WERI-Rb-1 (cell line): ENCODE measurements at regions not wholly inside any gene's neighbourhood (a gene's known extent, or its start where the extent isn't known, plus 50 kb on each side); places are given as distances from the start of the nearest gene placed in this dataset.
"Not testable (repeated sequence)": the region's sequence is repeated elsewhere in the genome, so short reads cannot be mapped to it uniquely, and the experiment has no call there.

Experiments used
- DNase-seq: peaks from one replicate; pipeline ENCODE4 v3.0.0-alpha.2; 2020
- H3K27ac ChIP-seq: fragments of 250-450 bp; sonication (Bioruptor Pico); 2 replicates; pipeline ENCODE4 v1.5.1; 2020; ENCODE audit warnings: mild to moderate bottlenecking, moderate library complexity
- H3K27me3 ChIP-seq: fragments of 250-450 bp; sonication (Bioruptor Pico); 2 replicates; pipeline ENCODE4 v1.5.1; 2021; ENCODE audit warnings: mild to moderate bottlenecking, low read depth, moderate library complexity; ENCODE audit not compliant: insufficient read depth, severe bottlenecking
- H3K36me3 ChIP-seq: fragments of 250-450 bp; sonication (Bioruptor Pico); 2 replicates; pipeline ENCODE4 v1.5.1; 2020; ENCODE audit warnings: mild to moderate bottlenecking, moderate library complexity
- H3K4me3 ChIP-seq: 2 replicates; pipeline ENCODE4 v1.5.1; 2011; ENCODE audit warnings: low read depth, mild to moderate bottlenecking, control low read depth, low read length
- H3K9me3 ChIP-seq: fragments of 250-450 bp; sonication (Bioruptor Pico); 2 replicates; pipeline ENCODE4 v1.5.1; 2021; ENCODE audit warnings: mild to moderate bottlenecking, moderate library complexity; ENCODE audit not compliant: severe bottlenecking
- CTCF ChIP-seq: IDR thresholded peaks from 2 replicates; pipeline ENCODE4 v1.5.1; 2011; ENCODE audit warnings: low read depth, mild to moderate bottlenecking, control low read depth, inconsistent platforms, low read length

DNA sequence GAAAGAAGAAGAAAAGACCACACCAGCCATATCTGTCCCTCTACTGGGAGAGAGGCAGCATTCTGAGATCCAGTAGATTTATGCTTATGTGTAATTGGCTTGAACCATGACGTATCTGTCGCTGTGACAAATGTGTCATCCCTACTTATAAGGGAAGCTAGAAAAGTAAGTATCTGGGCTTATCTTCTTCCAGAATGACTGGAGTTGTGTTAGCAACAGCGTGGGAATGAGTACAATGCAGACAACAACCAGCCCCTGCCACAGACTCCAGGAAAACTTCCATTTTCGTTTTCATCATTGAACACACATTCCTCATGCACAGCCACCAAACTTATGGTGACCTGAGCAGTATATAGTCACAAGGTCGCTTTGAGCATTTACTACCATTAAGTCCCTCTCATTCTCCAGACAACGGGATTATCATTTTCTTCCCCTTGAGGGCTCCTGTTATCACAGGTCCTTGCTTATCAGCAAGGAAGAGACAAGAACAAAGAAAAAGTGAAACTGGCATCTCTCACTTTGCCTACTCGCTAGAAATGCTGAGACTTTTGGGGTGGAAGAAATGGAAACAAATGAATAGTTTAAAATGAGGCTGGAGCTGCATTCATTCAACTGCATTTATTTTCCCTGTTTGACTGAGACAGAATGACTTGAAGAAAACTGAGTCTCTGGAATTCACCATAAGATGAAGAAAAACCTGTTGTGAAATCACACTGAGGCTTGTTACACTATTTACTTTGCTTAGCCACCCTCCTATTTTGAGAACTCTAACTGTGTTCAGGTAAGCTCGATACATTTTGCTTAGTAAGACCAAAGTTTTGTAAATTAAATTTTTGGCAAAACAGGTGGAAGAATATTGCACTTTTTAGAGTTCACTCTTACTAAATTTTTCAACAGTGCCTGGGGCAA, 149.3 kb upstream of the FOXQ1 start:
- Histone ChIP-seq H3K4me3 (no peak overlapping the region), H3K36me3 (no peaks in the 10 kb centered on the region), H3K9me3 (no peaks in the 10 kb centered on the region), H3K27me3 (no peaks in the 10 kb centered on the region), H3K27ac (no peak overlapping the region)
- no peak for DNase-seq
- no peak for TF ChIP-seq CTCF

- H3K27ac ChIP-seq, H3K36me3 ChIP-seq, DNase-seq, H3K27me3 ChIP-seq, H3K4me3 ChIP-seq: not testable (repeated sequence)
- H3K9me3 ChIP-seq = peaks cover 17% of the 10 kb centered on the region
Observed at GRCh38 chr6:1156411-1156810, 155.5 kb upstream of the FOXQ1 start.

- H3K4me3 ChIP-seq = no peak overlapping the region
- H3K36me3 ChIP-seq = no peaks in the 10 kb centered on the region
- no peak overlapping the region for H3K27ac ChIP-seq
- H3K9me3 ChIP-seq = peaks cover 17% of the 10 kb centered on the region
- DNase-seq = no peak
- no peak for TF ChIP-seq CTCF
- H3K27me3 ChIP-seq = no peaks in the 10 kb centered on the region
Observed at GRCh38 chr6:1153696-1154245, 158.1 kb upstream of the FOXQ1 start.

GRCh38 chr6:1146500-1146899, 165.4 kb upstream of the FOXQ1 start:
- Histone ChIP-seq H3K27ac (no peak overlapping the region), H3K27me3 (no peaks in the 10 kb centered on the region), H3K4me3 (no peak overlapping the region), H3K36me3 (no peaks in the 10 kb centered on the region), H3K9me3 (no peaks in the 10 kb centered on the region)
- no peak for TF ChIP-seq CTCF
- no peak for DNase-seq

DNA sequence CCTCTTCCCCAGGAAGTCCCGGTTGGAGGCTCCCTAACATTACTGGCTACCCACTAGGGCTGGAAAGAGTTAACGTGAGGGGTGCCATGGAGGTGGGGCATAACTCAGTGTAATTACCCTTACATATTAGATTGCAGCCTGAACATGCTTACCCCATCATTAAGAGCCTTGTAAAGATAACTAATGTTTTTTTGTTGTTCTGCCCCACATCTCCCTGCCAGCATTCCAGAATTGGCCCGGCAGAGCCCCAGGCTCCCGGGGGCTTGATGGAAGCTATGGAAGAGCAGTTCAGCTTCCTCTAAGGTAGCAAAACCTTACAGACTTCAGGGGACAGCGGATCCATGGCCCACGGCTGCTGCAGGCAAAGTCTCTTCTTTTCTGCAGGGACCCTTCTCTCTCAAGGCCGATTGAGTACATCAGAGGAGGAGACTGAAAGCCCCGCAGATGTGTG, 166.1 kb upstream of the FOXQ1 start:
- no peak overlapping the region for H3K4me3 ChIP-seq
- DNase-seq = no peak
- H3K27ac ChIP-seq = no peak overlapping the region
- H3K9me3 ChIP-seq = no peaks in the 10 kb centered on the region
- no peaks in the 10 kb centered on the region for H3K27me3 ChIP-seq
- no peaks in the 10 kb centered on the region for H3K36me3 ChIP-seq
- no peak for TF ChIP-seq CTCF

DNA sequence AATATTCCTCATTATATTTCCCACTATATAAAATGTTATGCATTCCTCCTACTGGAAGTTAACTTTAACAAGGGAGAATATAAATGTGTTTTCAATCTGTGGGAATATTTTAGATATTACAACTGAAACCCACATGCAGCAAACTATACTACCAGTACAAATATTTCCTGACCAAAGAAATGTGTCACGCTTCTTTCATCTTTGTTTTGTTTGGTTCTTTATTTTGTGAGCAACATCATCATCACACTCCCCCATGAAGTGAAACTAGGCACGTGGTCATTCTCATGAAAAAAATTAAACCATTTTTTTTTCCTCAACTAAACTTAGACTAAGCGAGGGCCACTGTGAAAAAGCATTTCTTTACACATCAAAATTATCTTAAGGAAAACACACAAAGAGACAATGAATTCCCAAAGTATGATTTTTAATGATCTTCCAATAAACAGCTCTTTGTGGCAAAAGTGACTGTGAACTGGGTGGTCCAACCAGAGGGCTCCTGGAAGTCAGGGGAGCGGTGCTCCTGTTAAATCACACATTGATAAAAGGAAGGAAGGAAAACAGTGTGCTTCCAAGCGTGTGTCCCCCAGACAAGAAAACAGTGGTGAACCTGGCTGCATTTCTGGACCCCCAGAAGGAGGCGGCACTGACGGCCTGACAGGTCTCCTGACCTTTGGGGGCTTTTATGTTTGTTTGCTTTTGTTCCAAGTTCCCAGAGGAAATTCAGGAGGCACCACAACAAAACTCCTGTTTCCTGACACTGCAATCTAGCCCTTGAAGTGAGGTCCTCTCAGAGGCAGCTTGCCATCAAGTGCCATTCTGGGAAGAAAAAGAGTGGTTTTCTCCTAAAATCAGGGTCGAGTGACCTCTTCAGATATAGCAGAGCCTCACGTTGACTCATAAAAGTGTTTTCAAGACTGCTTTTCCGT, 166.8 kb upstream of the FOXQ1 start:
- no peak for DNase-seq
- H3K9me3 ChIP-seq = no peaks in the 10 kb centered on the region
- no peaks in the 10 kb centered on the region for H3K27me3 ChIP-seq
- no peak for TF ChIP-seq CTCF
- no peaks in the 10 kb centered on the region for H3K36me3 ChIP-seq
- H3K27ac ChIP-seq = no peak overlapping the region
- H3K4me3 ChIP-seq = no peak overlapping the region
